ENCODE measurements at regions not wholly inside any gene's neighbourhood (a gene's known extent, or its start where the extent isn't known, plus 50 kb on each side); places are given as distances from the start of the nearest gene placed in this dataset.
"Not testable (repeated sequence)": the region's sequence is repeated elsewhere in the genome, so short reads cannot be mapped to it uniquely, and the experiment has no call there.

DNA sequence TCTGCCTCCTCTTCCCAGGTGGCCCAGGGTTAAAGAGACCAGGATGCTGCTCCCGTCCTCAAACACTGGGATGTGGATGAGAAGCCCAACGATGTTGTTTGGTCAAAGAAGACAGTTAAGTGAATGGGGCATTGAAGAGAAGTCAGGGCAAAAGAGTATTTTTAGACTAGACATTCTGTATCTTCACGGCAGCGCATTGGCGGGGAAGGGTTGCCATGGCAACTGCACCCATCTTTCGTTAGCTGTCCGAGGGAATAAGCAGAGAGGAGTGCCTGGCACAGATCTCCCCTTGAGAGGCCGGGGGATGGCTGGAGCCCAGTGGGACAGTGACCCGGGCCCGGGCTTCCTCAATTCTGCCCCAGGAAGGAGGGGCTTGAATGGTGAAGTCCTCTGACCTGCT is 56.4 kb upstream of the GPR31 start:
- ChIA-PET RAD21 (ENCODE audit: low non-redundant PET in 1 of 2, low total read pairs in 2 of 2, uncharacterized antibody in 2 of 2, unreplicated experiment in 2 of 2) (no interaction called here), POLR2A (no interaction called here), CTCF (no interaction called here)
- H3K4me3 ChIP-seq (replicated peaks in 1 of 2; ENCODE audit: low read depth in 1 of 2, low read length in 2 of 2) = no peak overlapping the region
- peaks cover 15% of the 10 kb centered on the region; the same call in 1 of the 2 replicates for H3K27me3 ChIP-seq (ENCODE audit: insufficient read depth, low read length)
- H3K4me1 ChIP-seq (ENCODE audit: control insufficient read depth in 1 of 2, insufficient read depth in 2 of 2, low read length in 2 of 2) = no peaks in the 10 kb centered on the region
- H3K9me3 ChIP-seq (ENCODE audit: control insufficient read depth in 1 of 2, insufficient read depth in 1 of 2, low read depth in 1 of 2, low read length in 2 of 2) = no peaks in the 10 kb centered on the region
- DNase-seq (ENCODE audit: low read depth, low spot score) (no peak), ATAC-seq (no peak)
- no TSS peak for BruUV-seq (replicated peaks)
- intact Hi-C loops (cut with micrococcal nuclease) = no loop called here
- H3K4me2 ChIP-seq (ENCODE audit: low read length) = no peak overlapping the region
- no peaks in the 10 kb centered on the region for H3K36me3 ChIP-seq (ENCODE audit: control insufficient read depth in 1 of 2, insufficient read depth in 2 of 2, low read length in 2 of 2)
- H2AFZ ChIP-seq (ENCODE audit: low read depth, low read length, poor library complexity, severe bottlenecking) = no peak overlapping the region
- no peaks in the 10 kb centered on the region for H4K20me1 ChIP-seq (ENCODE audit: insufficient read depth)
- H3K9me2 ChIP-seq (ENCODE audit: insufficient read depth) = no peaks in the 10 kb centered on the region
- TF ChIP-seq SIN3A (IDR thresholded peaks at IDR 0.05; ENCODE audit: low read depth) (no peak), EZH2 (IDR thresholded peaks at IDR 0.05) (no peak), SP1 (IDR thresholded peaks at IDR 0.05; ENCODE audit: low read depth) (no peak), POLR2AphosphoS5 (IDR thresholded peaks at IDR 0.05; ENCODE audit: low read depth, low read length) (no peak), FOSL1 (IDR thresholded peaks at IDR 0.05; ENCODE audit: low read depth) (no peak), ELF1 (IDR thresholded peaks at IDR 0.05; ENCODE audit: borderline replicate concordance, low read depth) (no peak), EGR1 (IDR thresholded peaks at IDR 0.05; ENCODE audit: low read depth) (no peak)
- TF ChIP-seq, protein P1, sequence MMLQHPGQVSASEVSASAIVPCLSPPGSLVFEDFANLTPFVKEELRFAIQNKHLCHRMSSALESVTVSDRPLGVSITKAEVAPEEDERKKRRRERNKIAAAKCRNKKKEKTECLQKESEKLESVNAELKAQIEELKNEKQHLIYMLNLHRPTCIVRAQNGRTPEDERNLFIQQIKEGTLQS (IDR thresholded peaks at IDR 0.05) = no peak
- no peak overlapping the region for H3K9ac ChIP-seq (ENCODE audit: low read length)
- H3K79me2 ChIP-seq (ENCODE audit: insufficient read depth, low read length) = no peaks in the 10 kb centered on the region
- H3K27ac ChIP-seq (ENCODE audit: low read depth, low read length) = no peak overlapping the region

DNA sequence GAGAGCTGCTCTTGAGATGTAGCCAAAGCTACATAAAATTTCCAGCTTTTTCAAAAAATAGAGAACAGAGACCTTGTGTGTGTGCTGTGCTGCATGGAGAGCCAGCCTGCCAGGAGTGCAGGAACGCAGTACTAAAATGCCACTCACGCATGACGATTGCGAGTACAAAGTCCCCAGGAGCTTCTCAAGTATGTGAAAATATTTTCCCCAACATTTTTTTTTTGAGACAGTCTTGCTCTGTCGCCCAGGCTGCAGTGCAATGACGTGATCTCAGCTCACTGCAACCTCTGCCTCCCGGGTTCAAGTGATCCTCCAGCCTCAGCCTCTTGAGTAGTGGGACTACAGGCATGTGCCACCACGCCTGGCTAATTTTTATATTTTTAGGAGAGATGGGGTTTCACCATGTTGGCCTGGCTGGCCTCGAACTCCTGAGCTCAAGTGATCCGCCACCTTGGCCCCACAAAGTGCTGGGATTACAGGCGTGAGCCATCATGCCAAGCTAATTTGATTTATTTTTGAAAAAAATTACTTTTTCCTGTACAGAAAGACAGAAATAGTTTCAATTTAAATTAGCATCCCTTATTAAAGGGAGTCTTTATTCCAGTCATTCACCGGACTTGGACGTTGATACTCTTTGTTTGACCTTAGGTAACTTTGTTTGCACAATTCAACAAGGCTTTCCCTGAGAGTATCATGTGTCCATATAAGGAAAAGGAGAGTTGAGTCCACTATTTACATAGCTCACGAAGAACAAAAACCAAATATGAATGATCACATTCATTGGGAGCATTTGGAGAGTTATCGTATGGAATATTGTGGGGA is 57.9 kb upstream of the GPR31 start:
- BruUV-seq (replicated peaks); H3K4me3 ChIP-seq (replicated peaks in 1 of 2; ENCODE audit: low read depth in 1 of 2, low read length in 2 of 2); H3K36me3 ChIP-seq (ENCODE audit: control insufficient read depth in 1 of 2, insufficient read depth in 2 of 2, low read length in 2 of 2); H2AFZ ChIP-seq (ENCODE audit: low read depth, low read length, poor library complexity, severe bottlenecking); H3K9me3 ChIP-seq (ENCODE audit: control insufficient read depth in 1 of 2, insufficient read depth in 1 of 2, low read depth in 1 of 2, low read length in 2 of 2); POLR2A ChIA-PET; RAD21 ChIA-PET (ENCODE audit: low non-redundant PET in 1 of 2, low total read pairs in 2 of 2, uncharacterized antibody in 2 of 2, unreplicated experiment in 2 of 2); intact Hi-C loops (cut with micrococcal nuclease); H3K79me2 ChIP-seq (ENCODE audit: insufficient read depth, low read length); DNase-seq (ENCODE audit: low read depth, low spot score); H3K4me2 ChIP-seq (ENCODE audit: low read length); H3K9ac ChIP-seq (ENCODE audit: low read length); H3K9me2 ChIP-seq (ENCODE audit: insufficient read depth); ATAC-seq; H3K27ac ChIP-seq (ENCODE audit: low read depth, low read length); H3K4me1 ChIP-seq (ENCODE audit: control insufficient read depth in 1 of 2, insufficient read depth in 2 of 2, low read length in 2 of 2); H4K20me1 ChIP-seq (ENCODE audit: insufficient read depth): not testable (repeated sequence)
- peaks cover 14% of the 10 kb centered on the region; the same call in 1 of the 2 replicates for H3K27me3 ChIP-seq (ENCODE audit: insufficient read depth, low read length)
- CTCF ChIA-PET = interaction anchor here (0.7 kb wide), 1 partner anchor 85 kb away, joined by 3 read pairs; no protein-coding TSS in a partner anchor

DNA sequence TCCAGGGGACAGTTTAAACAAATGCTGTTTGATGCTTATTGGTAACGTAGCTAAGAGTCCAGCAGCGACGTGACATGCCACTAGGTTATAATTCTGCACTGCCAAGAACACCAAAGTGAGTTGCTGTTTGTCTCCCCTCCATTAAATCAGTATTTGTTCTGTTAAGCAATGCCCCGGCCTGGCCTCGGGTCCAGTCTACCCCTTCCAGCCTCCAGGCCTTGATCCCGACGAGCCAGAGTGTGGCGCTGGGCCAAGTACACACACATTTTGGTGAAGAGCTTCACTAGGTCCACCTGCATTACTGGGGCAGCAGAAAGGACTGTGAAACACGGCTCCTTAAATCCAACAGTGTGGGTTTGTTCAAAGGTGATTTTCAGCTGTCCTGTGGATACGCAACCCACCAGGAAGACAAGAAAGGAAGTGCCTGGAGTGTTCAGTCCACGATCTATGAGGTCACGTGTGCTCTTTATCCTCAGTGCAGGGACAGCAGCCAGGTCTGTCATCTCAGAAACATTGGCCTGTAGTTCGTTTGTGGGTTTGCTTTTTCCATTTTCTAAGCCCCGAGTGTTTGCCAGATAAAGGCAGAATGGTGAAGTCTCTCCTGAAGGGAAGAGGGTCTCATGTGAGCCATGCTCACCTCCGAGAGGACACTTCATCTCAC is 58.7 kb upstream of the GPR31 start:
- H3K4me1 ChIP-seq (ENCODE audit: control insufficient read depth in 1 of 2, insufficient read depth in 2 of 2, low read length in 2 of 2); DNase-seq (ENCODE audit: low read depth, low spot score); intact Hi-C loops (cut with micrococcal nuclease); H3K79me2 ChIP-seq (ENCODE audit: insufficient read depth, low read length); BruUV-seq (replicated peaks); H3K9ac ChIP-seq (ENCODE audit: low read length); H3K9me2 ChIP-seq (ENCODE audit: insufficient read depth); ATAC-seq; POLR2A ChIA-PET; H3K4me3 ChIP-seq (replicated peaks in 1 of 2; ENCODE audit: low read depth in 1 of 2, low read length in 2 of 2); CTCF ChIA-PET; H3K4me2 ChIP-seq (ENCODE audit: low read length); H3K36me3 ChIP-seq (ENCODE audit: control insufficient read depth in 1 of 2, insufficient read depth in 2 of 2, low read length in 2 of 2); H2AFZ ChIP-seq (ENCODE audit: low read depth, low read length, poor library complexity, severe bottlenecking); H3K9me3 ChIP-seq (ENCODE audit: control insufficient read depth in 1 of 2, insufficient read depth in 1 of 2, low read depth in 1 of 2, low read length in 2 of 2); H4K20me1 ChIP-seq (ENCODE audit: insufficient read depth); H3K27ac ChIP-seq (ENCODE audit: low read depth, low read length); RAD21 ChIA-PET (ENCODE audit: low non-redundant PET in 1 of 2, low total read pairs in 2 of 2, uncharacterized antibody in 2 of 2, unreplicated experiment in 2 of 2): not testable (repeated sequence)
- peaks cover 10% of the 10 kb centered on the region; the same call in 1 of the 2 replicates for H3K27me3 ChIP-seq (ENCODE audit: insufficient read depth, low read length)

Measured in HCT116 (cell line).